ENCODE measurements at regions not wholly inside any gene's neighbourhood (a gene's known extent, or its start where the extent isn't known, plus 50 kb on each side); places are given as distances from the start of the nearest gene placed in this dataset.

- Histone ChIP-seq H3K4me1 (peaks cover 13% of the 10 kb centered on the region), H3K9me3 (ENCODE audit: low read depth) (no peaks in the 10 kb centered on the region), H3K9ac (no peak overlapping the region), H2AFZ (replicated peaks) (no peak overlapping the region), H3K79me2 (ENCODE audit: low read depth) (no peaks in the 10 kb centered on the region), H3K4me3 (no peak overlapping the region), H3K27ac (no peak overlapping the region), H3F3A (ENCODE audit: low read depth) (no peaks in the 10 kb centered on the region), H3K36me3 (no peaks in the 10 kb centered on the region), H3K27me3 (no peaks in the 10 kb centered on the region), H3K4me2 (no peak overlapping the region), H4K20me1 (ENCODE audit: low read depth) (no peaks in the 10 kb centered on the region)
- TF ChIP-seq EZH2 (IDR thresholded peaks at IDR 0.05): no peak
- TF ChIP-seq CTCF (IDR thresholded peaks at IDR 0.05): peak; percentile 8
- TF ChIP-seq EZH2phosphoT487 (IDR thresholded peaks at IDR 0.05): no peak
- Mint-ChIP-seq H3K9me3 (peaks cover 3% of the 10 kb centered on the region), H3K4me3 (no peak overlapping the region), H3K27me3 (ENCODE audit: insufficient read depth, low read depth) (peaks cover 7% of the 10 kb centered on the region), H3K4me1 (no peaks in the 10 kb centered on the region), H3K27ac (no peak overlapping the region), H3K36me3 (no peaks in the 10 kb centered on the region)
- DNase-seq (ENCODE audit: low spot score): no peak
These were observed 103.4 kb downstream of the MED10 start for GRCh38 chr5:6274846-6275543.

GRCh38 chr5:6273749-6274148, 104.6 kb downstream of the MED10 start:
- no peak overlapping the region for H3K27ac ChIP-seq
- peak; percentile 9 for DNase-seq (ENCODE audit: low spot score)
- H4K20me1 ChIP-seq (ENCODE audit: low read depth): no peaks in the 10 kb centered on the region
- H3K36me3 ChIP-seq: no peaks in the 10 kb centered on the region
- no peaks in the 10 kb centered on the region for H3K36me3 Mint-ChIP-seq
- H2AFZ ChIP-seq (replicated peaks): no peak overlapping the region
- no peak overlapping the region for H3K27ac Mint-ChIP-seq
- no peaks in the 10 kb centered on the region for H3F3A ChIP-seq (ENCODE audit: low read depth)
- TF ChIP-seq EZH2phosphoT487 (IDR thresholded peaks at IDR 0.05): no peak
- TF ChIP-seq EZH2 (IDR thresholded peaks at IDR 0.05): no peak
- TF ChIP-seq CTCF (IDR thresholded peaks at IDR 0.05): no peak
- peaks cover 5% of the 10 kb centered on the region for H3K9me3 Mint-ChIP-seq
- H3K4me3 Mint-ChIP-seq: no peak overlapping the region
- peak overlapping the region; percentile 2 for H3K4me2 ChIP-seq
- no peak overlapping the region for H3K4me3 ChIP-seq
- no peak overlapping the region for H3K9ac ChIP-seq
- H3K27me3 ChIP-seq: no peaks in the 10 kb centered on the region
- no peaks in the 10 kb centered on the region for H3K9me3 ChIP-seq (ENCODE audit: low read depth)
- no peaks in the 10 kb centered on the region for H3K79me2 ChIP-seq (ENCODE audit: low read depth)
- H3K4me1 ChIP-seq: peaks cover 13% of the 10 kb centered on the region
- peaks cover 7% of the 10 kb centered on the region for H3K27me3 Mint-ChIP-seq (ENCODE audit: insufficient read depth, low read depth)
- H3K4me1 Mint-ChIP-seq: no peaks in the 10 kb centered on the region

- Histone ChIP-seq H4K20me1 (ENCODE audit: low read depth) (no peaks in the 10 kb centered on the region), H3K79me2 (ENCODE audit: low read depth) (no peaks in the 10 kb centered on the region), H3K4me2 (peak overlapping the region; percentile 2), H3K27me3 (no peaks in the 10 kb centered on the region), H3K27ac (no peak overlapping the region), H3F3A (ENCODE audit: low read depth) (no peaks in the 10 kb centered on the region), H3K9me3 (ENCODE audit: low read depth) (no peaks in the 10 kb centered on the region), H3K4me3 (no peak overlapping the region), H2AFZ (replicated peaks) (no peak overlapping the region), H3K36me3 (no peaks in the 10 kb centered on the region), H3K4me1 (peaks cover 13% of the 10 kb centered on the region), H3K9ac (no peak overlapping the region)
- H3K9me3 Mint-ChIP-seq: peaks cover 5% of the 10 kb centered on the region
- no peak overlapping the region for H3K27ac Mint-ChIP-seq
- H3K4me1 Mint-ChIP-seq: no peaks in the 10 kb centered on the region
- no peak for TF ChIP-seq CTCF (IDR thresholded peaks at IDR 0.05)
- no peak for TF ChIP-seq EZH2phosphoT487 (IDR thresholded peaks at IDR 0.05)
- TF ChIP-seq EZH2 (IDR thresholded peaks at IDR 0.05): no peak
- no peaks in the 10 kb centered on the region for H3K36me3 Mint-ChIP-seq
- peaks cover 7% of the 10 kb centered on the region for H3K27me3 Mint-ChIP-seq (ENCODE audit: insufficient read depth, low read depth)
- no peak overlapping the region for H3K4me3 Mint-ChIP-seq
- no peak for DNase-seq (ENCODE audit: low spot score)
These were observed 105.1 kb downstream of the MED10 start for GRCh38 chr5:6273090-6273735.

All from neural progenitor cell (in vitro differentiated cells).